CD1c-positive myeloid dendritic cell (primary cell): ENCODE measurements at regions not wholly inside any gene's neighbourhood (a gene's known extent, or its start where the extent isn't known, plus 50 kb on each side); places are given as distances from the start of the nearest gene placed in this dataset.

Experiments used
- DNase-seq: peaks from one replicate; pipeline ENCODE4 v3.0.0-alpha.2; 2016; ENCODE audit errors: extremely low spot score

GRCh38 chr5:174590820-174591219, 133.6 kb upstream of the MSX2 start:
- DNase-seq = no peak

GRCh38 chr5:174596429-174596828, 128.0 kb upstream of the MSX2 start:
- DNase-seq = no peak

- DNase-seq = no peak
Measured at GRCh38 chr5:174599992-174600391, 124.4 kb upstream of the MSX2 start.

GRCh38 chr5:174601946-174602345, 122.4 kb upstream of the MSX2 start:
- no peak for DNase-seq

- DNase-seq = no peak
Measured at GRCh38 chr5:174606153-174606552, 118.2 kb upstream of the MSX2 start.

GRCh38 chr5:174606646-174607045, 117.7 kb upstream of the MSX2 start:
- DNase-seq = no peak

GRCh38 chr5:174607205-174607604, 117.2 kb upstream of the MSX2 start:
- no peak for DNase-seq

- DNase-seq = no peak
Measured at GRCh38 chr5:174607916-174608315, 116.5 kb upstream of the MSX2 start.

GRCh38 chr5:174608631-174609097, 115.7 kb upstream of the MSX2 start:
- peak; percentile 64 for DNase-seq

GRCh38 chr5:174609116-174609515, 115.3 kb upstream of the MSX2 start:
- DNase-seq = no peak

GRCh38 chr5:174610968-174611367, 113.4 kb upstream of the MSX2 start:
- no peak for DNase-seq

- DNase-seq = no peak
Measured at GRCh38 chr5:174612686-174613085, 111.7 kb upstream of the MSX2 start.

GRCh38 chr5:174614500-174615135, 109.8 kb upstream of the MSX2 start:
- no peak for DNase-seq

- no peak for DNase-seq
Measured at GRCh38 chr5:174616036-174616435, 108.3 kb upstream of the MSX2 start.

GRCh38 chr5:174617285-174617684, 107.1 kb upstream of the MSX2 start:
- no peak for DNase-seq

GRCh38 chr5:174617910-174618309, 106.5 kb upstream of the MSX2 start:
- no peak for DNase-seq

- no peak for DNase-seq
Measured at GRCh38 chr5:174618589-174618988, 105.8 kb upstream of the MSX2 start.

- no peak for DNase-seq
Measured at GRCh38 chr5:174622067-174622466, 102.3 kb upstream of the MSX2 start.

- no peak for DNase-seq
Measured at GRCh38 chr5:174623018-174623417, 101.4 kb upstream of the MSX2 start.

GRCh38 chr5:174623433-174624019, 100.9 kb upstream of the MSX2 start:
- DNase-seq = no peak

GRCh38 chr5:174624733-174625522, 99.5 kb upstream of the MSX2 start:
- DNase-seq = no peak

GRCh38 chr5:174625591-174626350, 98.6 kb upstream of the MSX2 start:
- DNase-seq = no peak
